GM12878 (cell line): ENCODE measurements at regions not wholly inside any gene's neighbourhood (a gene's known extent, or its start where the extent isn't known, plus 50 kb on each side); places are given as distances from the start of the nearest gene placed in this dataset.

Source experiments
- ATF7 ChIP-seq: fragments of 450-650 bp; IDR thresholded peaks from 2 replicates; pipeline ENCODE4 v1.6.1; 2016; ENCODE audit warnings: low read depth, mild to moderate bottlenecking
- BMI1 ChIP-seq: fragments of 450-650 bp; IDR thresholded peaks from 2 replicates; pipeline ENCODE4 v1.6.1; 2016; ENCODE audit warnings: mild to moderate bottlenecking, moderate library complexity, borderline replicate concordance
- CBFB ChIP-seq: IDR thresholded peaks from 2 replicates; pipeline ENCODE4 v1.6.1; 2016; ENCODE audit warnings: antibody characterized with exemption, low read depth
- EP300 ChIP-seq, 2 experiments: fragments of 150-350 bp in 1 of 2; IDR thresholded peaks; 2 replicates each; pipeline ENCODE4 v1.6.1; 2011 to 2012; ENCODE audit warnings: low read depth in 2 of 2, low read length in 2 of 2, borderline replicate concordance in 1 of 2, improper control_type of control experiment in 1 of 2, inconsistent platforms in 1 of 2; ENCODE audit not compliant: control insufficient read depth in 1 of 2
- FOS ChIP-seq: IDR thresholded peaks from 3 replicates; pipeline ENCODE4 v1.6.1; 2011; ENCODE audit warnings: borderline replicate concordance; ENCODE audit not compliant: insufficient read length; ENCODE audit errors: extremely low read depth
- GABPA ChIP-seq: IDR thresholded peaks from 2 replicates; pipeline ENCODE4 v1.6.1; 2014; ENCODE audit warnings: antibody characterized with exemption, low read depth, mild to moderate bottlenecking, inconsistent platforms
- KDM1A ChIP-seq: fragments of 200-600 bp; sonication (generic); IDR thresholded peaks from 2 replicates; pipeline ENCODE4 v1.6.1; 2016; ENCODE audit warnings: borderline replicate concordance
- PKNOX1 ChIP-seq: fragments of 450-650 bp; IDR thresholded peaks from 2 replicates; pipeline ENCODE4 v1.6.1; 2016; ENCODE audit warnings: mild to moderate bottlenecking
- SREBF1 ChIP-seq: IDR thresholded peaks from 2 replicates; pipeline ENCODE4 v1.6.1; 2012; ENCODE audit warnings: mild to moderate bottlenecking, low read length
- STAT3 ChIP-seq: IDR thresholded peaks from 2 replicates; pipeline ENCODE4 v1.6.1; 2011; ENCODE audit warnings: low read depth, low read length, improper control_type of control experiment
- WRNIP1 ChIP-seq: IDR thresholded peaks from 2 replicates; pipeline ENCODE4 v1.6.1; 2011; ENCODE audit warnings: low read depth, low read length, improper control_type of control experiment, borderline replicate concordance
- ZNF217 ChIP-seq: fragments of 450-650 bp; IDR thresholded peaks from 2 replicates; pipeline ENCODE4 v1.6.1; 2017; ENCODE audit warnings: antibody characterized with exemption, mild to moderate bottlenecking
- ZNF687 ChIP-seq: fragments of 450-650 bp; IDR thresholded peaks from 2 replicates; pipeline ENCODE4 v1.6.1; 2017; ENCODE audit warnings: mild to moderate bottlenecking, moderate library complexity
- ZZZ3 ChIP-seq: IDR thresholded peaks from 2 replicates; pipeline ENCODE4 v1.6.1; 2011; ENCODE audit warnings: low read depth; ENCODE audit not compliant: control insufficient read depth, insufficient read length
- TF ChIP-seq, protein P1 (sequence below): fragments of 450-650 bp; IDR thresholded peaks from 2 replicates; pipeline ENCODE4 v1.6.1; 2016; ENCODE audit warnings: mild to moderate bottlenecking, moderate library complexity, borderline replicate concordance
- TF ChIP-seq, protein P2 (sequence below): fragments of 450-650 bp; formaldehyde crosslinking; IDR thresholded peaks from 2 replicates; pipeline ENCODE4 v1.4.0; 2020; ENCODE audit warnings: mild to moderate bottlenecking, moderate library complexity

GRCh38 chr5:169416583-169417196 is 115.8 kb upstream of the SLIT3 start (continued):
- no peak for TF ChIP-seq WRNIP1
- no peak for TF ChIP-seq GABPA
- TF ChIP-seq ATF7 = peak; percentile 99
- TF ChIP-seq ZZZ3 = no peak
- no peak for TF ChIP-seq SREBF1
- TF ChIP-seq ZNF687 = no peak
- TF ChIP-seq KDM1A = no peak
- no peak for TF ChIP-seq FOS
- TF ChIP-seq STAT3 = no peak
- 0 out of 2 replicates have a peak, but pooled peaks have one; percentile 8 for TF ChIP-seq PKNOX1
- peak; percentile 91 for TF ChIP-seq CBFB
- TF ChIP-seq ZNF217 = no peak
- TF ChIP-seq BMI1 = no peak
- TF ChIP-seq, protein P1, sequence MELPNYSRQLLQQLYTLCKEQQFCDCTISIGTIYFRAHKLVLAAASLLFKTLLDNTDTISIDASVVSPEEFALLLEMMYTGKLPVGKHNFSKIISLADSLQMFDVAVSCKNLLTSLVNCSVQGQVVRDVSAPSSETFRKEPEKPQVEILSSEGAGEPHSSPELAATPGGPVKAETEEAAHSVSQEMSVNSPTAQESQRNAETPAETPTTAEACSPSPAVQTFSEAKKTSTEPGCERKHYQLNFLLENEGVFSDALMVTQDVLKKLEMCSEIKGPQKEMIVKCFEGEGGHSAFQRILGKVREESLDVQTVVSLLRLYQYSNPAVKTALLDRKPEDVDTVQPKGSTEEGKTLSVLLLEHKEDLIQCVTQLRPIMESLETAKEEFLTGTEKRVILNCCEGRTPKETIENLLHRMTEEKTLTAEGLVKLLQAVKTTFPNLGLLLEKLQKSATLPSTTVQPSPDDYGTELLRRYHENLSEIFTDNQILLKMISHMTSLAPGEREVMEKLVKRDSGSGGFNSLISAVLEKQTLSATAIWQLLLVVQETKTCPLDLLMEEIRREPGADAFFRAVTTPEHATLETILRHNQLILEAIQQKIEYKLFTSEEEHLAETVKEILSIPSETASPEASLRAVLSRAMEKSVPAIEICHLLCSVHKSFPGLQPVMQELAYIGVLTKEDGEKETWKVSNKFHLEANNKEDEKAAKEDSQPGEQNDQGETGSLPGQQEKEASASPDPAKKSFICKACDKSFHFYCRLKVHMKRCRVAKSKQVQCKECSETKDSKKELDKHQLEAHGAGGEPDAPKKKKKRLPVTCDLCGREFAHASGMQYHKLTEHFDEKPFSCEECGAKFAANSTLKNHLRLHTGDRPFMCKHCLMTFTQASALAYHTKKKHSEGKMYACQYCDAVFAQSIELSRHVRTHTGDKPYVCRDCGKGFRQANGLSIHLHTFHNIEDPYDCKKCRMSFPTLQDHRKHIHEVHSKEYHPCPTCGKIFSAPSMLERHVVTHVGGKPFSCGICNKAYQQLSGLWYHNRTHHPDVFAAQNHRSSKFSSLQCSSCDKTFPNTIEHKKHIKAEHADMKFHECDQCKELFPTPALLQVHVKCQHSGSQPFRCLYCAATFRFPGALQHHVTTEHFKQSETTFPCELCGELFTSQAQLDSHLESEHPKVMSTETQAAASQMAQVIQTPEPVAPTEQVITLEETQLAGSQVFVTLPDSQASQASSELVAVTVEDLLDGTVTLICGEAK = no peak
- TF ChIP-seq, protein P2, sequence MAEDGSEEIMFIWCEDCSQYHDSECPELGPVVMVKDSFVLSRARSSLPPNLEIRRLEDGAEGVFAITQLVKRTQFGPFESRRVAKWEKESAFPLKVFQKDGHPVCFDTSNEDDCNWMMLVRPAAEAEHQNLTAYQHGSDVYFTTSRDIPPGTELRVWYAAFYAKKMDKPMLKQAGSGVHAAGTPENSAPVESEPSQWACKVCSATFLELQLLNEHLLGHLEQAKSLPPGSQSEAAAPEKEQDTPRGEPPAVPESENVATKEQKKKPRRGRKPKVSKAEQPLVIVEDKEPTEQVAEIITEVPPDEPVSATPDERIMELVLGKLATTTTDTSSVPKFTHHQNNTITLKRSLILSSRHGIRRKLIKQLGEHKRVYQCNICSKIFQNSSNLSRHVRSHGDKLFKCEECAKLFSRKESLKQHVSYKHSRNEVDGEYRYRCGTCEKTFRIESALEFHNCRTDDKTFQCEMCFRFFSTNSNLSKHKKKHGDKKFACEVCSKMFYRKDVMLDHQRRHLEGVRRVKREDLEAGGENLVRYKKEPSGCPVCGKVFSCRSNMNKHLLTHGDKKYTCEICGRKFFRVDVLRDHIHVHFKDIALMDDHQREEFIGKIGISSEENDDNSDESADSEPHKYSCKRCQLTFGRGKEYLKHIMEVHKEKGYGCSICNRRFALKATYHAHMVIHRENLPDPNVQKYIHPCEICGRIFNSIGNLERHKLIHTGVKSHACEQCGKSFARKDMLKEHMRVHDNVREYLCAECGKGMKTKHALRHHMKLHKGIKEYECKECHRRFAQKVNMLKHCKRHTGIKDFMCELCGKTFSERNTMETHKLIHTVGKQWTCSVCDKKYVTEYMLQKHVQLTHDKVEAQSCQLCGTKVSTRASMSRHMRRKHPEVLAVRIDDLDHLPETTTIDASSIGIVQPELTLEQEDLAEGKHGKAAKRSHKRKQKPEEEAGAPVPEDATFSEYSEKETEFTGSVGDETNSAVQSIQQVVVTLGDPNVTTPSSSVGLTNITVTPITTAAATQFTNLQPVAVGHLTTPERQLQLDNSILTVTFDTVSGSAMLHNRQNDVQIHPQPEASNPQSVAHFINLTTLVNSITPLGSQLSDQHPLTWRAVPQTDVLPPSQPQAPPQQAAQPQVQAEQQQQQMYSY (CRISPR knock-in tag) = no peak
- peak; percentile 13 to 69; a peak in 2 of 4 replicates for TF ChIP-seq EP300 (IDR thresholded peaks at IDR 0.05; ENCODE audit: borderline replicate concordance in 1 of 2, control insufficient read depth in 1 of 2, low read depth in 2 of 2, low read length in 2 of 2)
